HG03064 (cell line): ENCODE measurements at regions not wholly inside any gene's neighbourhood (a gene's known extent, or its start where the extent isn't known, plus 50 kb on each side); places are given as distances from the start of the nearest gene placed in this dataset.

Source experiments
- ATAC-seq: cut with Tn5 transposase; IDR thresholded peaks from one replicate; pipeline ENCODE4 v1.9.1; 2021; ENCODE audit warnings: low read depth; ENCODE audit not compliant: unreplicated experiment

- no peak for ATAC-seq
Observed at GRCh38 chr9:80957801-80958200, 731.5 kb downstream of the TLE1 start.

- ATAC-seq = no peak
Observed at GRCh38 chr9:80954521-80954920, 734.8 kb downstream of the TLE1 start.

DNA sequence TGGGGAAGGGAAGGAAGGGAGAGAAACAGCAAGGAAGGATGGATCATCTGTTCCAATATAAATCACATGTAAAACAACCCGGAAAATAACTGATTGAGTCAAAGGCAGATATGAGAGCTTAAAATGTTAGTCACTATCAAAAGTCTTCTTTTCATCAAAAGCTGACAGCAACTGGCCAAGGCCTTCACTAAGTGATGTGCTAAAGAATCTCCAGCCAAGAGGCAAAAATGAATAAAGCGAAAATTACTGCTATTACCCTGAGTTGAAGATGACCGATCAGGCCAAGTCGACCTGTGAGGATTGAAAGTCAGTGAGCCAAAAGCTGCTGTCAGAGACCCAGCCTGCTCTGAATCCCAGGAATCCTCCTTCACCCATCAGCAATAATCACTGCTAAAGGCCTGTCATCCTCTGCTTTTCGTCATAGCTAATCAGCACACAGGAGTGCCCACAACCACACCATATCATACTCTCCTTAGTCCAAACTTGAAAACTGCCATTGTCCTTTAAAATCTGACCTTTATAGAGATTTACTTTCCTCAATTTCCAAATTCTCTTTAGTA, 736.9 kb downstream of the TLE1 start:
- no peak for ATAC-seq

GRCh38 chr9:80951675-80952074, 737.7 kb downstream of the TLE1 start:
- no peak for ATAC-seq

- no peak for ATAC-seq
Observed at GRCh38 chr9:80948876-80949275, 740.5 kb downstream of the TLE1 start.

DNA sequence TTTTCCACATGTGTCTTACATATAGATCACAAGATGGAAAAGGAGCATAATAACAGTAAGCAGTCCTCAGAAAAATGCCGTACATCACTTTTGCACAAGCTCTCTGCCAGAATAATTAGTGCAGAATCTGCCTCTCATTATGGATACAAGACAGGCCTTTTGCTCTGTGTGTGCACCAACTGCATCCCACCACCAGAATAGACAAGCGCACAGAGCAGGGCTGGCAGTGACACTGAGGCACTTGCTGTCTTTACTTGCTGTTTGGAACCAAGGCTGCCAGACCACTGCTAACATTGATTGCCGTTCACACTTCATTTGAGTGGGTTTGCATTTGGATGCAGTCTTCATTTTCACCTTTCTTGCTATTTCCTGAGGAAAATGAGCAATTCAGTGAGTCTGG, 741.3 kb downstream of the TLE1 start:
- ATAC-seq = no peak

GRCh38 chr9:80946496-80947170, 742.7 kb downstream of the TLE1 start:
- no peak for ATAC-seq

- ATAC-seq = no peak
Observed at GRCh38 chr9:80945436-80945835, 743.9 kb downstream of the TLE1 start.

DNA sequence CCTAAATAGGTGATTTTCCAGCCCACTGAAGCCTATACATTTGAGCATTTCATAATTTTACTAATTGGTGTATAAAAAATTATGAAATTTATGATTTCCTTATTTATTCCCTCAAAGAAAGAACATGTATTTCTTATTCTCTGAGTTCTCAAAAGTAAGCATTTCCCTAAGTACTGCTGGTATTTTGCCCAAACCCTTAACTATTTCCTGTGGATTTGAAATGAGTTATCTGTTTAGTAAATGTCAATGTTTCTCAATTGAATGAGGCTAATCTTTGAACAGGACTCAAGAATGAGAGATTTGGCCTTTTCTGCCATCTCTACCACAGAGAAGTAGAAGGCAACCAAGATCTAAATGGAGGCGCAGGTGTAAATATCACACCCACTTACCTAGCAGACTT, 751.7 kb downstream of the TLE1 start:
- ATAC-seq = no peak

DNA sequence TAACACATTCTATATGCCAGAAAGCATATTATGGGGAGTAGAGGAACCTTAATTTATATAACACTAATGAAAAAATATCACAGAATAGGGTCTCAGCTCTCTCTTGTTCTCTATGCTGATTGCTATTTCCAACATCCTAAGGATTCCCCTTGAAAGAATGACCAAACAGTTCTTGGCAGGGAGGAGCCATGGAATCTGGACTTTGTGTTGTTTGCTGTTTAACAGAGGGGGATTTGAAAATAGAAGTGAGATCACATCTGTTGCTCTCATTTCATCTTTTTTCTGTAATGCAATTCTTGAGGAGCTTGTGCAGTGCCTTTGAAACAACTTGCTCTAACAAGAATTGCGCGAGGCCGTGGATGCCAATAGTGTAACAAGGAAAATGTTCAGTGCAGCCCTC, 755.3 kb downstream of the TLE1 start:
- ATAC-seq = no peak

DNA sequence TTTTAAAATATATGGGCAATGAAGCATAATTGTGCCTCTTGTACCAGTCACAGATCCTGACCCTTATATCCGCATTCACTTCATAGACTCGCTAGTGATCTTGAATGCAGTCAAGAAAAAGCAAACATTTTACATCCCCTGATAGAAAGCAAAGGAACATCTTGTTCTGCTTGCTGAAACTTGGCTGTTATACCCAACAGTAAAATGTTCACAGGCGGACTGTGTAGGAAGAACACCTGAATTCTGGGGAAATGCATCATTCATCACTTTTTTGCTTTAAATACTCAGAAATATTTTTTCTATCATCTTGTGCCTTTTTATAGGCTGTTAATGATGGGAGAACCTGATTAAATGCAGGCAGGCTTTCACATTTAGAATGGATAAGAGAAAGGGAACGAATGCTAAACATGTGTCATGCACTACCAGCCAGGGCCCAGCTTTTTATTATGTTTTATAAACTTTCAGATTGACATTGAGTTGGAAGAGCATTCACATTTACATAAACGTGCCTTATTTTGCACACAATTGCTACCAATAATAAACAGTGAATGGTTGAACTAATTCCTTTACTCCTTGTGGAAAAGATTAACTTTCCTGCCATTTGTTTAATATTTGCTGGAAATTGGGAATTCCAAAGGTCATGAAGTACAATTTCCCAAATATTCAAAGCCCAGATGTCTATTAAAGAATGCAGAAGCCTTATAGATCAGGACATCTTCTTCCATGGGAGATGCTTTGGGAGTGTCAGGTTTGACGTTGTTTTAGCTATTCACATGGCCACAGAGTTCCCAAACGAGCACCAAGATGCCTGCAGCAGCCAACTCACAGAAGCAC, 756.2 kb downstream of the TLE1 start:
- no peak for ATAC-seq

- no peak for ATAC-seq
Observed at GRCh38 chr9:80932181-80932580, 757.2 kb downstream of the TLE1 start.

DNA sequence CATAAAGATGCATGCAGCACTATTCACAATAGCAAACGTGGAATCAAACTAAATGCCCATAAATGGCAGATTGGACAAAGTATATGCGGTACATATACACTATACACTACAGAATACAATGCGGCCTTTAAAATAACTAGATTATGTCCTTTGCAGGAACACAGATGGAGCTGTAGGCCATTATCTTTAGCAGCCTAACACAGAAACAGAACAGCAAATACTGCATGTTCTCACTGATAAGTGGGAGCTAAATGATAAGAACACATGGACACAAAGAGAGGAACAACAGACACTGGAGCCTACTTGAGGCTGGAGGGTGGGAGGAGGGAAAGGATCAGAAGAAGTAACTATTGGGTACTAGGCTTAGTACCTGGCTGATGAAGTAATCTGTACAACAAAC, 758.2 kb downstream of the TLE1 start:
- ATAC-seq = no peak

GRCh38 chr9:80928697-80929096, 760.6 kb downstream of the TLE1 start:
- ATAC-seq = no peak

DNA sequence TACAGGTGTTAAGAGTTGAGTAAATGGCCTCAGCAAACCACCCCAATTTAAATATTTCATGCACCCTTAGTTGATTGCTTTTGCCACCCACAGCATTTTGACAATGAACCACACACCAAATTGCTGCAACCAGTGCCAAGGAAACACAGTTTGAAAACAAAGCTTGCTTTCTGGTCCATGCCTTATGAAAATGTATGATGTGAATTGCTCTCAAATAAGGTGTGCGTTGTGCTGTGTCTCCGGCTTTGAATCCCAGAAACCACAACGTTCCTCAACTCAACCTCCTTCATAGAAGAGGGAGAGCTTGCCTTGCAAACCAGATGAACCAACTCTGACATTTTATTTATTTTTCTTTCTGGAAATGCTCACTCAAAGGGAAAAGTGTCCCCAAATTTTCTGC, 762.7 kb downstream of the TLE1 start:
- ATAC-seq = no peak

DNA sequence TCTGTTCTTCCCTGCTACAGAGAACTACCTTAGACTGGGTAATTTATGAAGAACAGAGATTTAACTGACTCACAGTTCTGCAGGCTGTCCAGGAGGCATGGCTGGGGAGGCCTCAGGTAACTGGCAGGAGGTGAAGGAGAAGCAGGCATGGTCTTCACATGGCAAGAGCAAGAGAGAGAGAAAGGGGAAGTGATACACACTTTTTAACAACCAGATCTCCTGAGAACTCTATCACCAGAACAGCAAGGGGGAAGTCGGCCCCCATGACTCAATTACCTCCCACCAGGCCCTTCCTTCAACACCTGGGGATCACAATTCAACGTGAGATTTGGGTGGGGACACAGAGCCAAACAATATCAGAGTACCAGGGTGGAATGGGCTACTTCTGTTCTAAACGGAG, 766.8 kb downstream of the TLE1 start:
- no peak for ATAC-seq

DNA sequence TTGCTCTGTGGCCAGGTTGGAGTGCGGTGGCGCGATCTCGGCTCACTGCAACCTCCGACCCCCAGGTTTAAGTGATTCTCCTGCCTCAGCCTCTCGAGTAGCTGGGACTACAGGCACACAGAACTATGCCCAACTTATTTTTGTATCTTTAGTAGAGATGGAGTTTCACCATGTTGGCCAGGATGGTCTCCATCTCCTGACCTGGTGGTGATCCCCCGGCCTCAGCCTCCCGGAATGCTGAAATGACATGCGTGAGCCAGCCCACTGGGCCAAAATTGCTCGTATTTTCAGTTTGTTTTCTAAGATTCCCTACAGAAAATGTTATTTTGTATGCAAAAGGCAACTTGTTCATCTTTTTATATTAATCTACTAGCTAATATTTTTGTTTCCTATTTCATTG, 782.6 kb downstream of the TLE1 start:
- no peak for ATAC-seq

DNA sequence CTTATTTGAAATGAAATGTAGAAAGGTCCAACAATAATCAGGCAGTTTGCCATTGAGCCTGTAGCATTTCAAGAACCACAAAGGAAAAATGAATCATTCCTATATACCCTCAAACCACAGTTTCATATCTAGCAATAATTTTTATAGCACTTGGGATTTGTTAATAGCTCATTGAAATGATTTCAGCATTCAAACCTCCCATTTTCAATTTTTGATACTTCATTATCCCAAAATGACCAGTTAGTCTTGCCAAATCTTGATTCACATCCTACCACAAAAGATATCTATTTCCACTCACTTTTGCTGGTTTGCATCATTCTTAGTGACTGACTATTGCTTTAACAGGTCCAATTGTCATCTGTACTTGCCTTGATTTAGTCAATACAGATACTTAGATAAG, 790.1 kb downstream of the TLE1 start:
- no peak for ATAC-seq

DNA sequence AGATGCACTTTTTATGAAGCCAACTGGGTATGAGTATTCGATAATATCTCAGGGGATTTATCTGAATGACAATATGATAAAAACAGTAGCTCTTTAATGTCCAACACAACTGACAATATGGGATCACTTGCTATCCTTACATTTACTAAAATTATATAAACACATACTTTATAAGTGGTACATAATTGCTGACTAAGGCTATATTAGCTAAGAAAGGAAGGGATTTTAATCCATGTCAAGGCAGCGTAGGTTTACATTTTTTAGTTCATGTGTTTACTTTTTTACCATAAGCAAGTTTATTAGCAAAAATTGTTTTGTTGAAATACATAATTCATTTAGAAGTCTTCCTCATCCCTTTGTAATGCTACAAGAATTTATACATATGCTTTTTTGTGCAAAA, 796.2 kb downstream of the TLE1 start:
- ATAC-seq = no peak

DNA sequence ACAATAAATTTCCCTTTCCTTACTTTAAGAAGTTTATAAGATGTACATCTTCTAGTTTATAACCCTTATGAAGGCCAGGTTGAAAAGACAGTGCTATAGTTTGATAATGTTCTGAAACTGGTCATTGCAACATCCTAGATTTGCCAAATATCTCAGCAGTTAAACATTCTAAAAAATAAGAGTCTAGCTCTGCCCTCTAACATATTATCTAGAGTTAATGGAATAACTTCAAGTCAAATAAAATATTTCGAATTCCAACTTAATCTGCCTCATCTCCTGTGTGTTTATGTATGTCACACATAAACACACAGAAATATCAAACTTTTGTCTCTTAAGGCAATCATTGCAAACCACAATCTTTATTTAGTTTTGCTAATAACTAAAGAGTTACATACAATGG, 796.6 kb downstream of the TLE1 start:
- no peak for ATAC-seq

GRCh38 chr9:80890124-80890523, 799.2 kb downstream of the TLE1 start:
- no peak for ATAC-seq

GRCh38 chr9:80885894-80886293, 803.5 kb downstream of the TLE1 start:
- no peak for ATAC-seq
